ENCODE measurements at regions not wholly inside any gene's neighbourhood (a gene's known extent, or its start where the extent isn't known, plus 50 kb on each side); places are given as distances from the start of the nearest gene placed in this dataset.

- 61 to 76% (median 75%) methylated on average over 3 of the region's 3 CpGs for WGBS, 4 donors
- Histone ChIP-seq H3K9me3 (replicated peaks in 1 of 3) (no peaks in the 10 kb centered on the region), H3K36me3 (replicated peaks in 1 of 2) (no peaks in the 10 kb centered on the region), H3K4me3 (no peak overlapping the region), H3K4me1 (replicated peaks in 1 of 2) (no peaks in the 10 kb centered on the region), H3K27ac (no peak overlapping the region), H3K27me3 (no peaks in the 10 kb centered on the region)
- intact Hi-C loops (cut with DNase I) = no loop called here
- no peak for TF ChIP-seq POLR2A (IDR thresholded peaks at IDR 0.05)
- TF ChIP-seq CTCF (IDR thresholded peaks at IDR 0.05) = no peak
- no peak for DNase-seq
Measured at GRCh38 chr3:82581350-82581749, 819.9 kb upstream of the GBE1 start.

- Histone ChIP-seq H3K4me1 (replicated peaks in 1 of 2) (no peaks in the 10 kb centered on the region), H3K4me3 (no peak overlapping the region), H3K27ac (no peak overlapping the region), H3K27me3 (no peaks in the 10 kb centered on the region), H3K9me3 (replicated peaks in 1 of 3) (no peaks in the 10 kb centered on the region), H3K36me3 (replicated peaks in 1 of 2) (no peaks in the 10 kb centered on the region)
- no peak for DNase-seq
- intact Hi-C loops (cut with DNase I) = no loop called here
- no peak for TF ChIP-seq CTCF (IDR thresholded peaks at IDR 0.05)
- TF ChIP-seq POLR2A (IDR thresholded peaks at IDR 0.05) = no peak
Measured at GRCh38 chr3:82572721-82573120, 811.3 kb upstream of the GBE1 start.

GRCh38 chr3:82568776-82569338 lies 807.4 kb upstream of the GBE1 start:
- H3K27ac ChIP-seq = no peak overlapping the region
- H3K4me3 ChIP-seq = no peak overlapping the region
- intact Hi-C loops (cut with DNase I) = no loop called here
- H3K4me1 ChIP-seq (replicated peaks in 1 of 2) = no peaks in the 10 kb centered on the region
- no peaks in the 10 kb centered on the region for H3K9me3 ChIP-seq (replicated peaks in 1 of 3)
- WGBS, 4 donors = 69 to 78% (median 73%) methylated on average over 3 of the region's 3 CpGs
- no peak for TF ChIP-seq CTCF (IDR thresholded peaks at IDR 0.05)
- TF ChIP-seq POLR2A (IDR thresholded peaks at IDR 0.05) = no peak
- no peak for DNase-seq
- H3K27me3 ChIP-seq = no peaks in the 10 kb centered on the region
- H3K36me3 ChIP-seq (replicated peaks in 1 of 2) = no peaks in the 10 kb centered on the region

- no peak for DNase-seq
- H3K4me1 ChIP-seq (replicated peaks in 1 of 2) = no peaks in the 10 kb centered on the region
- H3K27me3 ChIP-seq = no peaks in the 10 kb centered on the region
- TF ChIP-seq POLR2A (IDR thresholded peaks at IDR 0.05) (no peak), CTCF (IDR thresholded peaks at IDR 0.05) (no peak)
- no peaks in the 10 kb centered on the region for H3K9me3 ChIP-seq (replicated peaks in 1 of 3)
- H3K36me3 ChIP-seq (replicated peaks in 1 of 2) = no peaks in the 10 kb centered on the region
- no peak overlapping the region for H3K27ac ChIP-seq
- WGBS, 4 donors = 85 to 100% (median 91%) methylated on average over 1 to 4 of the region's 4 CpGs
- no peak overlapping the region for H3K4me3 ChIP-seq
- intact Hi-C loops (cut with DNase I) = no loop called here
Measured at GRCh38 chr3:82567029-82567600, 805.7 kb upstream of the GBE1 start.
